Stimulated activated CD4-positive, alpha-beta T cell treated with anti-CD3 and anti-CD28 coated beads, Interleukin-1b, Interleukin-23, amount 100 ng/mL, for 48 hours (primary cell): ENCODE measurements at regions not wholly inside any gene's neighbourhood (a gene's known extent, or its start where the extent isn't known, plus 50 kb on each side); places are given as distances from the start of the nearest gene placed in this dataset.

Source experiments
- DNase-seq: peaks from one replicate; pipeline ENCODE4 v3.0.0-alpha.2; 2020

GRCh38 chr3:106184540-106185457 lies 316.0 kb upstream of the CBLB start:
- no peak for DNase-seq

GRCh38 chr3:106185949-106186348 lies 317.1 kb upstream of the CBLB start:
- DNase-seq, result no peak

- no peak for DNase-seq
Observed at GRCh38 chr3:106190296-106190695, 321.5 kb upstream of the CBLB start.

GRCh38 chr3:106191211-106191610 lies 322.4 kb upstream of the CBLB start:
- no peak for DNase-seq

GRCh38 chr3:106191913-106192312 lies 323.1 kb upstream of the CBLB start:
- DNase-seq, result no peak

GRCh38 chr3:106193876-106194275 lies 325.1 kb upstream of the CBLB start:
- DNase-seq, result no peak

- no peak for DNase-seq
Observed at GRCh38 chr3:106194726-106195125, 325.9 kb upstream of the CBLB start.

- no peak for DNase-seq
Observed at GRCh38 chr3:106197532-106198194, 328.9 kb upstream of the CBLB start.

- no peak for DNase-seq
Observed at GRCh38 chr3:106204160-106204868, 335.5 kb upstream of the CBLB start.

GRCh38 chr3:106206146-106206545 lies 337.3 kb upstream of the CBLB start:
- DNase-seq, result no peak

- no peak for DNase-seq
Observed at GRCh38 chr3:106206613-106207012, 337.8 kb upstream of the CBLB start.

GRCh38 chr3:106208251-106208650 lies 339.4 kb upstream of the CBLB start:
- DNase-seq, result no peak

GRCh38 chr3:106208967-106209366 lies 340.2 kb upstream of the CBLB start:
- no peak for DNase-seq

GRCh38 chr3:106209482-106209881 lies 340.7 kb upstream of the CBLB start:
- no peak for DNase-seq

GRCh38 chr3:106210923-106211322 lies 342.1 kb upstream of the CBLB start:
- no peak for DNase-seq

- DNase-seq, result no peak
Observed at GRCh38 chr3:106212665-106213222, 343.9 kb upstream of the CBLB start.

GRCh38 chr3:106213954-106214353 lies 345.1 kb upstream of the CBLB start:
- DNase-seq, result no peak

- DNase-seq, result no peak
Observed at GRCh38 chr3:106214641-106215040, 345.8 kb upstream of the CBLB start.

GRCh38 chr3:106215047-106215446 lies 346.2 kb upstream of the CBLB start:
- DNase-seq, result peak; percentile 65

GRCh38 chr3:106217745-106218144 lies 348.9 kb upstream of the CBLB start:
- no peak for DNase-seq

- no peak for DNase-seq
Observed at GRCh38 chr3:106227068-106227467, 358.3 kb upstream of the CBLB start.

GRCh38 chr3:106228271-106228670 lies 359.5 kb upstream of the CBLB start:
- no peak for DNase-seq
